ENCODE measurements at regions not wholly inside any gene's neighbourhood (a gene's known extent, or its start where the extent isn't known, plus 50 kb on each side); places are given as distances from the start of the nearest gene placed in this dataset.

- H3K4me3 ChIP-seq (ENCODE audit: control insufficient read depth in 1 of 2, extremely low read depth in 1 of 2, low read length in 1 of 2): no peak overlapping the region
These were observed 122.0 kb downstream of the LMO4 start for GRCh38 chr1:87450615-87451209.

GRCh38 chr1:87451229-87451920, 122.7 kb downstream of the LMO4 start:
- no peaks in the 10 kb centered on the region for H3K36me3 Mint-ChIP-seq
- peak overlapping the region in 1 of 2 donors; percentile 44 for H3K27ac Mint-ChIP-seq
- ATAC-seq (replicated peaks in 1 of 4) (no peak), DNase-seq (no peak)
- Histone ChIP-seq H3K27me3 (replicated peaks in 1 of 2; ENCODE audit: control insufficient read depth in 2 of 2, extremely low read depth in 1 of 2, insufficient read depth in 2 of 2, low read length in 1 of 2) (no peaks in the 10 kb centered on the region), H3K9me3 (no peaks in the 10 kb centered on the region), H3K4me3 (ENCODE audit: control insufficient read depth in 1 of 2, extremely low read depth in 1 of 2, low read length in 1 of 2) (no peak overlapping the region), H3K36me3 (ENCODE audit: control insufficient read depth in 2 of 2, extremely low read depth in 1 of 2, insufficient read depth in 1 of 2, low read length in 1 of 2) (no peaks in the 10 kb centered on the region), H3K4me1 (ENCODE audit: control insufficient read depth in 1 of 2, extremely low read depth in 1 of 2, insufficient read depth in 2 of 2, low read length in 2 of 2) (peaks cover 0 to 13% of the 10 kb centered on the region in 2 experiments), H3K27ac (ENCODE audit: low read length) (no peak overlapping the region)
- peaks cover 0 to 26% (median 17%) of the 10 kb centered on the region in 3 donors for H3K4me1 Mint-ChIP-seq
- CTCF ChIA-PET: interaction anchor here (0.6 to 1.2 kb wide), 5 partner anchors 26 to 128 kb away, joined by 3 read pairs; no protein-coding TSS in a partner anchor
- H3K4me3 Mint-ChIP-seq: no peak overlapping the region
- POLR2A ChIA-PET: no interaction called here
- H3K27me3 Mint-ChIP-seq: peaks cover 0 to 2% of the 10 kb centered on the region in 2 donors
- H3K9me3 Mint-ChIP-seq: peaks cover 0 to 7% (median 0%) of the 10 kb centered on the region in 3 donors
- WGBS (ENCODE audit: insufficient coverage): 89% methylated on average over 3 of the region's 5 CpGs

More at GRCh38 chr1:87450615-87451209, 122.0 kb downstream of the LMO4 start:
- POLR2A ChIA-PET: no interaction called here
- CTCF ChIA-PET: interaction anchor here in 1 of 2 donors (0.6 to 1.2 kb wide), 2 partner anchors 115 to 127 kb away, joined by 3 read pairs; no protein-coding TSS in a partner anchor
- Histone ChIP-seq H3K27me3 (replicated peaks in 1 of 2; ENCODE audit: control insufficient read depth in 2 of 2, extremely low read depth in 1 of 2, insufficient read depth in 2 of 2, low read length in 1 of 2) (no peaks in the 10 kb centered on the region), H3K9me3 (no peaks in the 10 kb centered on the region), H3K36me3 (ENCODE audit: control insufficient read depth in 2 of 2, extremely low read depth in 1 of 2, insufficient read depth in 1 of 2, low read length in 1 of 2) (no peaks in the 10 kb centered on the region), H3K27ac (ENCODE audit: low read length) (no peak overlapping the region), H3K4me1 (ENCODE audit: control insufficient read depth in 1 of 2, extremely low read depth in 1 of 2, insufficient read depth in 2 of 2, low read length in 2 of 2) (peaks cover 0 to 13% of the 10 kb centered on the region in 2 experiments)
- peak overlapping the region; percentile 62 to 94 for H3K27ac Mint-ChIP-seq
- 85% methylated on average over 5 of the region's 8 CpGs for WGBS (ENCODE audit: insufficient coverage)
- no peaks in the 10 kb centered on the region for H3K27me3 Mint-ChIP-seq
- ATAC-seq (replicated peaks in 1 of 4) (peak in 1 of 4 experiments; percentile 45), DNase-seq (peak in 12 of 35 experiments; percentile 3 to 39 (median 12))
- no peaks in the 10 kb centered on the region for H3K36me3 Mint-ChIP-seq
- H3K4me1 Mint-ChIP-seq: peaks cover 0 to 26% (median 17%) of the 10 kb centered on the region in 3 donors
- H3K4me3 Mint-ChIP-seq: peak overlapping the region in 2 of 3 donors; percentile 28 to 50
- H3K9me3 Mint-ChIP-seq: peaks cover 0 to 7% (median 0%) of the 10 kb centered on the region in 3 donors

GRCh38 chr1:87452648-87453047, 124.0 kb downstream of the LMO4 start:
- no peak overlapping the region for H3K27ac ChIP-seq (ENCODE audit: low read length)
- CTCF ChIA-PET: no interaction called here

GRCh38 chr1:87457408-87457807, 128.7 kb downstream of the LMO4 start:
- no peaks in the 10 kb centered on the region for H3K9me3 ChIP-seq
- Mint-ChIP-seq H3K27ac (no peak overlapping the region), H3K36me3 (no peaks in the 10 kb centered on the region), H3K27me3 (peaks cover 8 to 10% of the 10 kb centered on the region in 2 donors), H3K9me3 (peaks cover 7 to 16% (median 11%) of the 10 kb centered on the region in 3 donors), H3K4me1 (no peaks in the 10 kb centered on the region), H3K4me3 (no peak overlapping the region)
- DNase-seq (no peak), ATAC-seq (replicated peaks in 1 of 4) (no peak)
- ChIA-PET POLR2A (no interaction called here), CTCF (no interaction called here)
- H3K27me3 ChIP-seq (replicated peaks in 1 of 2; ENCODE audit: control insufficient read depth in 2 of 2, extremely low read depth in 1 of 2, insufficient read depth in 2 of 2, low read length in 1 of 2): no peaks in the 10 kb centered on the region
- no peaks in the 10 kb centered on the region for H3K36me3 ChIP-seq (ENCODE audit: control insufficient read depth in 2 of 2, extremely low read depth in 1 of 2, insufficient read depth in 1 of 2, low read length in 1 of 2)
- no CpG with 5 or more reads among the region's 2 CpGs for WGBS (ENCODE audit: insufficient coverage)
- no peaks in the 10 kb centered on the region for H3K4me1 ChIP-seq (ENCODE audit: control insufficient read depth in 1 of 2, extremely low read depth in 1 of 2, insufficient read depth in 2 of 2, low read length in 2 of 2)
- H3K27ac ChIP-seq (ENCODE audit: low read length): no peak overlapping the region
- no peak overlapping the region for H3K4me3 ChIP-seq (ENCODE audit: control insufficient read depth in 1 of 2, extremely low read depth in 1 of 2, low read length in 1 of 2)

More at GRCh38 chr1:87452648-87453047, 124.0 kb downstream of the LMO4 start:
- Mint-ChIP-seq H3K4me3 (no peak overlapping the region), H3K36me3 (no peaks in the 10 kb centered on the region), H3K4me1 (peaks cover 0 to 26% (median 17%) of the 10 kb centered on the region in 3 donors), H3K9me3 (peaks cover 0 to 7% (median 0%) of the 10 kb centered on the region in 3 donors), H3K27ac (no peak overlapping the region), H3K27me3 (peaks cover 0 to 5% of the 10 kb centered on the region in 2 donors)
- ATAC-seq (replicated peaks in 1 of 4): no peak
- no peaks in the 10 kb centered on the region for H3K27me3 ChIP-seq (replicated peaks in 1 of 2; ENCODE audit: control insufficient read depth in 2 of 2, extremely low read depth in 1 of 2, insufficient read depth in 2 of 2, low read length in 1 of 2)
- no peak overlapping the region for H3K4me3 ChIP-seq (ENCODE audit: control insufficient read depth in 1 of 2, extremely low read depth in 1 of 2, low read length in 1 of 2)
- peaks cover 0 to 13% of the 10 kb centered on the region in 2 experiments for H3K4me1 ChIP-seq (ENCODE audit: control insufficient read depth in 1 of 2, extremely low read depth in 1 of 2, insufficient read depth in 2 of 2, low read length in 2 of 2)
- no peaks in the 10 kb centered on the region for H3K9me3 ChIP-seq
- DNase-seq: no peak
- POLR2A ChIA-PET: interaction anchor here in 1 of 2 donors (0.6 kb wide), 1 partner anchor 1010 kb away, joined by 3 read pairs; no protein-coding TSS in a partner anchor
- H3K36me3 ChIP-seq (ENCODE audit: control insufficient read depth in 2 of 2, extremely low read depth in 1 of 2, insufficient read depth in 1 of 2, low read length in 1 of 2): no peaks in the 10 kb centered on the region

GRCh38 chr1:87462894-87463293, 134.2 kb downstream of the LMO4 start:
- Mint-ChIP-seq H3K27ac (no peak overlapping the region), H3K4me1 (no peaks in the 10 kb centered on the region), H3K4me3 (no peak overlapping the region), H3K9me3 (peaks cover 7 to 11% (median 9%) of the 10 kb centered on the region in 3 donors), H3K36me3 (no peaks in the 10 kb centered on the region), H3K27me3 (peaks cover 6 to 16% of the 10 kb centered on the region in 2 donors)
- H3K4me3 ChIP-seq (ENCODE audit: control insufficient read depth in 1 of 2, extremely low read depth in 1 of 2, low read length in 1 of 2): no peak overlapping the region
- POLR2A ChIA-PET: no interaction called here
- no peaks in the 10 kb centered on the region for H3K4me1 ChIP-seq (ENCODE audit: control insufficient read depth in 1 of 2, extremely low read depth in 1 of 2, insufficient read depth in 2 of 2, low read length in 2 of 2)
- CTCF ChIA-PET: no interaction called here
- DNase-seq: no peak
- H3K36me3 ChIP-seq (ENCODE audit: control insufficient read depth in 2 of 2, extremely low read depth in 1 of 2, insufficient read depth in 1 of 2, low read length in 1 of 2): no peaks in the 10 kb centered on the region
- no peak for ATAC-seq (replicated peaks in 1 of 4)
- WGBS (ENCODE audit: insufficient coverage): no CpG with 5 or more reads among the region's 1 CpG
- no peak overlapping the region for H3K27ac ChIP-seq (ENCODE audit: low read length)
- H3K27me3 ChIP-seq (replicated peaks in 1 of 2; ENCODE audit: control insufficient read depth in 2 of 2, extremely low read depth in 1 of 2, insufficient read depth in 2 of 2, low read length in 1 of 2): no peaks in the 10 kb centered on the region
- no peaks in the 10 kb centered on the region for H3K9me3 ChIP-seq

GRCh38 chr1:87464022-87464490, 135.4 kb downstream of the LMO4 start:
- DNase-seq (no peak), ATAC-seq (replicated peaks in 1 of 4) (no peak)
- H3K27ac ChIP-seq (ENCODE audit: low read length): no peak overlapping the region
- Mint-ChIP-seq H3K27ac (no peak overlapping the region), H3K4me1 (no peaks in the 10 kb centered on the region), H3K36me3 (no peaks in the 10 kb centered on the region), H3K9me3 (peaks cover 7 to 11% (median 9%) of the 10 kb centered on the region in 3 donors), H3K27me3 (peaks cover 3 to 16% of the 10 kb centered on the region in 2 donors), H3K4me3 (no peak overlapping the region)
- POLR2A ChIA-PET: no interaction called here
- WGBS (ENCODE audit: insufficient coverage): no CpG with 5 or more reads among the region's 3 CpGs
- CTCF ChIA-PET: no interaction called here
- H3K4me3 ChIP-seq (ENCODE audit: control insufficient read depth in 1 of 2, extremely low read depth in 1 of 2, low read length in 1 of 2): no peak overlapping the region
- no peaks in the 10 kb centered on the region for H3K27me3 ChIP-seq (replicated peaks in 1 of 2; ENCODE audit: control insufficient read depth in 2 of 2, extremely low read depth in 1 of 2, insufficient read depth in 2 of 2, low read length in 1 of 2)
- no peaks in the 10 kb centered on the region for H3K9me3 ChIP-seq
- no peaks in the 10 kb centered on the region for H3K36me3 ChIP-seq (ENCODE audit: control insufficient read depth in 2 of 2, extremely low read depth in 1 of 2, insufficient read depth in 1 of 2, low read length in 1 of 2)
- no peaks in the 10 kb centered on the region for H3K4me1 ChIP-seq (ENCODE audit: control insufficient read depth in 1 of 2, extremely low read depth in 1 of 2, insufficient read depth in 2 of 2, low read length in 2 of 2)
